H1 (cell line): ENCODE measurements at regions not wholly inside any gene's neighbourhood (a gene's known extent, or its start where the extent isn't known, plus 50 kb on each side); places are given as distances from the start of the nearest gene placed in this dataset.

ENCODE experiments used
- CTCF ChIA-PET: fragments of 300-600 bp; sonication (Branson Sonifier 250); formaldehyde crosslinking; loops from one replicate; lab custom pipeline; 2021; ENCODE audit not compliant: partially characterized antibody; lab: Charles Lee
- POLR2A ChIA-PET: fragments of 300-600 bp; sonication (Branson Sonifier 250); formaldehyde crosslinking; loops from one replicate; lab custom pipeline; 2021; ENCODE audit warnings: inconsistent platforms; ENCODE audit not compliant: partially characterized antibody; lab: Charles Lee
- DNase-seq, 2 experiments: peaks; one replicate each; pipeline versions ENCODE4 v3.0.0 to v3.0.0-alpha.2; 2010 to 2022; ENCODE audit warnings: low spot score in 2 of 2, low read depth in 1 of 2, mixed read lengths in 1 of 2
- FAIRE-seq: peaks from 2 replicates; lab custom pipeline; 2011; peaks lifted over from hg19 to GRCh38; lab: Jason Lieb, UNC
- H2AFZ ChIP-seq: 2 replicates; pipeline ENCODE4 v1.8.1; 2012; ENCODE audit warnings: low read length, inconsistent platforms
- H2AK5ac ChIP-seq: 2 replicates; pipeline ENCODE4 v1.6.1; 2013; ENCODE audit warnings: low read depth, low read length
- H2BK120ac ChIP-seq: replicated peaks from 2 replicates; pipeline ENCODE3; 2013; ENCODE audit warnings: low read depth, low read length, inconsistent platforms
- H2BK12ac ChIP-seq: 2 replicates; pipeline ENCODE4 v1.6.1; 2013; ENCODE audit warnings: low read depth, low read length
- H2BK15ac ChIP-seq: 2 replicates; pipeline ENCODE4 v1.6.1; 2013; ENCODE audit warnings: low read length
- H2BK20ac ChIP-seq: 2 replicates; pipeline ENCODE4 v1.6.1; 2013; ENCODE audit warnings: low read length
- H2BK5ac ChIP-seq: 2 replicates; pipeline ENCODE4 v1.6.1; 2013; ENCODE audit warnings: low read depth, low read length
- H3K14ac ChIP-seq: 2 replicates; pipeline ENCODE4 v1.6.1; 2013; ENCODE audit warnings: inconsistent platforms; ENCODE audit not compliant: insufficient read length
- H3K18ac ChIP-seq: 2 replicates; pipeline ENCODE4 v1.6.1; 2013; ENCODE audit warnings: low read length; ENCODE audit errors: extremely low read depth
- H3K23ac ChIP-seq: 2 replicates; pipeline ENCODE4 v1.6.1; 2013; ENCODE audit warnings: inconsistent platforms; ENCODE audit not compliant: insufficient read length
- H3K23me2 ChIP-seq: 2 replicates; pipeline ENCODE4 v1.6.1; 2013; ENCODE audit warnings: low read depth, low read length
- H3K27ac ChIP-seq: 2 replicates; pipeline ENCODE4 v1.6.1; 2011; ENCODE audit warnings: low read depth, low read length, inconsistent platforms
- H3K27me3 ChIP-seq, 4 experiments: replicated peaks in 1 of 4; 1 replicate in 1 of 4; 2 replicates in 3 of 4; pipeline versions ENCODE4 v1.6.1 to v1.8.1; 2011 to 2013; ENCODE audit warnings: low read length in 3 of 4, mild to moderate bottlenecking in 3 of 4, inconsistent platforms in 2 of 4, mixed read lengths in 2 of 4, moderate library complexity in 1 of 4; ENCODE audit not compliant: control insufficient read depth in 3 of 4, insufficient read depth in 3 of 4; ENCODE audit errors: extremely low read depth in 1 of 4
- H3K36me3 ChIP-seq, 4 experiments: 2 replicates each; pipeline versions ENCODE4 v1.6.1 to v1.8.1; 2011 to 2013; ENCODE audit warnings: mild to moderate bottlenecking in 4 of 4, low read length in 3 of 4, moderate library complexity in 2 of 4, control low read depth in 1 of 4, inconsistent platforms in 1 of 4; ENCODE audit not compliant: insufficient read depth in 4 of 4, control insufficient read depth in 2 of 4
- H3K4ac ChIP-seq: replicated peaks from 2 replicates; pipeline ENCODE3; 2013; ENCODE audit warnings: low read length, low read depth, mixed read lengths, inconsistent platforms; ENCODE audit not compliant: insufficient read length
- H3K4me1 ChIP-seq, 4 experiments: replicated peaks in 1 of 4; 1 replicate in 1 of 4; 2 replicates in 3 of 4; pipeline versions ENCODE4 v1.6.1 to v1.8.1; 2011 to 2013; ENCODE audit warnings: low read length in 3 of 4, inconsistent platforms in 2 of 4, mixed read lengths in 1 of 4; ENCODE audit not compliant: insufficient read depth in 4 of 4, control insufficient read depth in 3 of 4
- H3K4me2 ChIP-seq, 2 experiments: 2 replicates each; pipeline versions ENCODE4 v1.6.1 to v1.8.1; 2011 to 2013; ENCODE audit warnings: low read depth in 2 of 2, low read length in 2 of 2, control low read depth in 1 of 2, inconsistent platforms in 1 of 2, mild to moderate bottlenecking in 1 of 2; ENCODE audit not compliant: insufficient read depth in 1 of 2
- H3K4me3 ChIP-seq, 4 experiments: fragments of 200-600, 300-600 bp in 1 of 4; sonication (generic), shearing (Covaris generic), sonication (Bioruptor Twin) in 1 of 4; 2 replicates each; pipeline versions ENCODE4 v1.5.1 to v1.8.1; 2011 to 2016; ENCODE audit warnings: low read length in 4 of 4, low read depth in 3 of 4, control low read depth in 2 of 4, inconsistent platforms in 2 of 4, mild to moderate bottlenecking in 2 of 4, mixed read lengths in 1 of 4, moderate library complexity in 1 of 4; ENCODE audit not compliant: insufficient read depth in 2 of 4; ENCODE audit errors: extremely low read depth in 1 of 4
- H3K56ac ChIP-seq: replicated peaks from 2 replicates; pipeline ENCODE3; 2013; ENCODE audit warnings: low read depth, mild to moderate bottlenecking, mixed read lengths, low read length, inconsistent platforms; ENCODE audit not compliant: insufficient read length
- H3K79me1 ChIP-seq: 2 replicates; pipeline ENCODE4 v1.6.1; 2013; ENCODE audit warnings: low read depth, low read length, control low read depth
- H3K79me2 ChIP-seq, 2 experiments: 2 replicates each; pipeline versions ENCODE4 v1.6.1 to v1.8.1; 2012 to 2013; ENCODE audit warnings: low read length in 2 of 2, mild to moderate bottlenecking in 2 of 2, inconsistent platforms in 1 of 2; ENCODE audit not compliant: insufficient read depth in 2 of 2, control insufficient read depth in 1 of 2
- H3K9ac ChIP-seq, 4 experiments: replicated peaks in 1 of 4; 1 replicate in 1 of 4; 2 replicates in 3 of 4; pipeline versions ENCODE4 v1.6.1 to v1.8.1; 2011 to 2013; ENCODE audit warnings: low read depth in 3 of 4, low read length in 3 of 4, control low read depth in 2 of 4, mild to moderate bottlenecking in 2 of 4, moderate library complexity in 2 of 4, inconsistent platforms in 1 of 4; ENCODE audit errors: extremely low read depth in 1 of 4
- H3K9me3 ChIP-seq, 2 experiments: 2 replicates each; pipeline versions ENCODE4 v1.6.1 to v1.8.1; 2012 to 2013; ENCODE audit warnings: mild to moderate bottlenecking in 2 of 2, moderate library complexity in 2 of 2, control low read depth in 1 of 2, inconsistent platforms in 1 of 2, low read depth in 1 of 2, low read length in 1 of 2, mixed read lengths in 1 of 2; ENCODE audit not compliant: insufficient read depth in 2 of 2
- H4K20me1 ChIP-seq, 2 experiments: replicated peaks in 1 of 2; 2 replicates each; pipeline versions ENCODE3 to v1.8.1; 2011 to 2013; ENCODE audit warnings: inconsistent platforms in 2 of 2, low read length in 2 of 2, mild to moderate bottlenecking in 1 of 2; ENCODE audit not compliant: insufficient read depth in 2 of 2, control insufficient read depth in 1 of 2
- H4K5ac ChIP-seq: 2 replicates; pipeline ENCODE4 v1.6.1; 2013; ENCODE audit warnings: low read length, low read depth, mixed read lengths, inconsistent platforms; ENCODE audit not compliant: insufficient read length
- H4K8ac ChIP-seq: 2 replicates; pipeline ENCODE4 v1.8.0; 2013; ENCODE audit warnings: mild to moderate bottlenecking, moderate library complexity, low read length, inconsistent platforms; ENCODE audit not compliant: insufficient read depth; ENCODE audit errors: extremely low read depth
- H4K91ac ChIP-seq: replicated peaks from 2 replicates; pipeline ENCODE3; 2013; ENCODE audit warnings: low read length, mixed read lengths, inconsistent platforms; ENCODE audit not compliant: insufficient read length
- CBX5 ChIP-seq: fragments of 300-800, 300-1000 bp; sonication (generic); IDR thresholded peaks from 2 replicates; pipeline ENCODE4 v1.7.1; 2016; ENCODE audit warnings: antibody characterized with exemption, low read length, low read depth
- GABPA ChIP-seq: IDR thresholded peaks from 2 replicates; pipeline ENCODE4 v1.6.1; 2011; ENCODE audit warnings: mild to moderate bottlenecking, low read length, moderate library complexity, borderline replicate concordance; ENCODE audit not compliant: insufficient read depth
- KDM1A ChIP-seq: fragments of 200-600, 300-600 bp; sonication (generic); IDR thresholded peaks from 2 replicates; pipeline ENCODE4 v1.7.1; 2016; ENCODE audit warnings: mild to moderate bottlenecking, low read length, borderline replicate concordance
- WGBS, 2 experiments: shearing (Covaris generic) in 1 of 2; methylation state at CpG; one replicate each; pipeline versions ENCODE4 v1.1.6 to v1.1.7; 2013 to 2015; ENCODE audit warnings: low lambda C conversion rate in 2 of 2, mixed read lengths in 2 of 2, inconsistent platforms in 1 of 2, low coverage in 1 of 2, missing lambda C conversion rate in 1 of 2; ENCODE audit not compliant: insufficient replicate concordance in 2 of 2, insufficient coverage in 1 of 2, insufficient read length in 1 of 2; ENCODE audit errors: extremely low coverage in 1 of 2, missing lambda C conversion rate in 1 of 2; 5-methylcytosine and 5-hydroxymethylcytosine counted together

DNA sequence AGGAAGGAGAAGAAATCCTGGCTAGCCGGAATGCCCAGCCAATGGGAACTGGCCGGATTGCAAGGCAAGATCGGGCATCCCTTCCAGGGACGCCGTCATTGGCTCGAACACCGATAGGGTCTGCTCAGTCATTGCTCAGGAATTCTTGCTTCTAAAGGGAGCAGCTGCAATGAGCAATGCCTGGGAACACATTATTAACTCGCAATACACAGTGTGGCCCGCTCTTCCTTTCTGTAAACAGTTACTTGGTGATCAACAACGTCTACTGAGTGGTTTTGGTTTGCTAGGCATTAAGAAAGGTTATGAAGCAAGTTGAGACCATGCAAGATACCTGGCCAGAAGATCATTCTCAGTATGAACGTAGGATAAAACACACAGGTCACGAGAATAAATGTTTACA is 165.4 kb upstream of the CITED2 start:
- no peak overlapping the region for H3K9ac ChIP-seq

More for the DNA sequence above, 165.4 kb upstream of the CITED2 start:
- Histone ChIP-seq H3K23me2 (no peaks in the 10 kb centered on the region), H3K4me3 (no peak overlapping the region), H3K79me1 (no peaks in the 10 kb centered on the region), H3K56ac (no peak overlapping the region), H3K27ac (no peak overlapping the region), H2AK5ac (no peak overlapping the region), H3K36me3 (no peaks in the 10 kb centered on the region), H3K4me1 (peaks cover 0 to 4% (median 1%) of the 10 kb centered on the region in 4 experiments; a peak in 2 of 7 replicates), H3K27me3 (no peaks in the 10 kb centered on the region), H2BK120ac (no peak overlapping the region), H3K79me2 (no peaks in the 10 kb centered on the region), H3K4ac (no peak overlapping the region), H3K4me2 (no peak overlapping the region), H3K18ac (no peak overlapping the region), H4K5ac (no peak overlapping the region), H3K23ac (no peak overlapping the region), H3K9me3 (no peaks in the 10 kb centered on the region), H3K14ac (no peak overlapping the region), H4K91ac (no peak overlapping the region), H4K20me1 (no peaks in the 10 kb centered on the region), H2BK15ac (no peak overlapping the region), H4K8ac (no peak overlapping the region), H2BK20ac (no peak overlapping the region), H2BK12ac (no peak overlapping the region), H2BK5ac (no peak overlapping the region), H2AFZ (no peak overlapping the region)
- ChIA-PET CTCF (no interaction called here), POLR2A (interaction anchor here (1.4 kb wide), 1 partner anchor 165 kb away, joined by 7 read pairs; the partner anchor contains the start of gene CITED2)
- TF ChIP-seq GABPA: no peak
- no peak for TF ChIP-seq KDM1A
- TF ChIP-seq CBX5: no peak
- 94% methylated on average over 12 of the region's 12 CpGs; no CpG with 5 or more reads in 1 of the 2 experiments for WGBS, 2 experiments
- no peak for FAIRE-seq
- DNase-seq: peak in 1 of 2 experiments; percentile 34
